HUES64 (cell line): ENCODE measurements at regions not wholly inside any gene's neighbourhood (a gene's known extent, or its start where the extent isn't known, plus 50 kb on each side); places are given as distances from the start of the nearest gene placed in this dataset.

Experiments used
- H3K27ac ChIP-seq: 2 replicates; pipeline ENCODE4 v1.7.0; 2013; ENCODE audit warnings: low read depth, low read length, inconsistent platforms
- H3K27me3 ChIP-seq: 2 replicates; pipeline ENCODE4 v1.6.1; 2013; ENCODE audit warnings: mild to moderate bottlenecking, low read length; ENCODE audit not compliant: insufficient read depth
- H3K36me3 ChIP-seq: 2 replicates; pipeline ENCODE4 v1.6.1; 2013; ENCODE audit warnings: mild to moderate bottlenecking, low read length; ENCODE audit not compliant: insufficient read depth
- H3K4me1 ChIP-seq: 2 replicates; pipeline ENCODE4 v1.6.1; 2013; ENCODE audit warnings: mild to moderate bottlenecking, low read length, moderate library complexity; ENCODE audit not compliant: insufficient read depth
- H3K4me3 ChIP-seq: 2 replicates; pipeline ENCODE4 v1.5.1; 2013; ENCODE audit warnings: mild to moderate bottlenecking, low read length, moderate library complexity
- H3K9ac ChIP-seq: 2 replicates; pipeline ENCODE4 v1.6.1; 2013; ENCODE audit warnings: mild to moderate bottlenecking, low read depth, low read length
- H3K9me3 ChIP-seq: 2 replicates; pipeline ENCODE4 v1.6.1; 2013; ENCODE audit warnings: low read depth, low read length; ENCODE audit not compliant: insufficient read depth
- WGBS: fragments of 150-250, 120-280 bp; methylation state at CpG from one replicate; pipeline ENCODE4 v1.1.7; 2013; ENCODE audit warnings: missing lambda C conversion rate; 5-methylcytosine and 5-hydroxymethylcytosine counted together

GRCh38 chr4:89400287-89401035, 92.9 kb upstream of the GPRIN3 start:
- peaks cover 4% of the 10 kb centered on the region; the same call in 1 of the 2 replicates for H3K4me1 ChIP-seq
- no peak overlapping the region for H3K4me3 ChIP-seq
- no peaks in the 10 kb centered on the region for H3K27me3 ChIP-seq
- no peaks in the 10 kb centered on the region for H3K36me3 ChIP-seq
- H3K9me3 ChIP-seq, result no peaks in the 10 kb centered on the region
- no peak overlapping the region for H3K9ac ChIP-seq
- H3K27ac ChIP-seq, result no peak overlapping the region
- WGBS, result 87% methylated on average over 6 of the region's 7 CpGs

- Histone ChIP-seq H3K4me3 (no peak overlapping the region), H3K4me1 (peaks cover 4% of the 10 kb centered on the region; the same call in 1 of the 2 replicates), H3K9ac (no peak overlapping the region), H3K36me3 (no peaks in the 10 kb centered on the region), H3K27me3 (no peaks in the 10 kb centered on the region), H3K9me3 (no peaks in the 10 kb centered on the region), H3K27ac (no peak overlapping the region)
These were observed 91.0 kb upstream of the GPRIN3 start for GRCh38 chr4:89398644-89399043.

GRCh38 chr4:89398146-89398545, 90.5 kb upstream of the GPRIN3 start:
- Histone ChIP-seq H3K4me3 (no peak overlapping the region), H3K9ac (no peak overlapping the region), H3K9me3 (no peaks in the 10 kb centered on the region), H3K27ac (no peak overlapping the region), H3K36me3 (no peaks in the 10 kb centered on the region), H3K4me1 (peaks cover 4% of the 10 kb centered on the region; the same call in 1 of the 2 replicates), H3K27me3 (no peaks in the 10 kb centered on the region)
- WGBS, result 90% methylated on average over 3 of the region's 4 CpGs

- no peak overlapping the region for H3K27ac ChIP-seq
- no peaks in the 10 kb centered on the region for H3K36me3 ChIP-seq
- H3K9ac ChIP-seq, result no peak overlapping the region
- no peak overlapping the region for H3K4me3 ChIP-seq
- no peaks in the 10 kb centered on the region for H3K27me3 ChIP-seq
- WGBS, result 90% methylated on average over 1 of the region's 1 CpG
- H3K9me3 ChIP-seq, result no peaks in the 10 kb centered on the region
- peaks cover 4% of the 10 kb centered on the region; the same call in 1 of the 2 replicates for H3K4me1 ChIP-seq
These were observed 89.8 kb upstream of the GPRIN3 start for GRCh38 chr4:89397441-89397840.

GRCh38 chr4:89382439-89382838, 74.8 kb upstream of the GPRIN3 start:
- H3K4me1 ChIP-seq, result no peaks in the 10 kb centered on the region
- H3K27ac ChIP-seq, result no peak overlapping the region
- no peak overlapping the region for H3K9ac ChIP-seq
- 80% methylated on average over 2 of the region's 2 CpGs for WGBS
- no peaks in the 10 kb centered on the region for H3K27me3 ChIP-seq
- no peaks in the 10 kb centered on the region for H3K36me3 ChIP-seq
- H3K4me3 ChIP-seq, result no peak overlapping the region
- H3K9me3 ChIP-seq, result no peaks in the 10 kb centered on the region

- no peaks in the 10 kb centered on the region for H3K9me3 ChIP-seq
- no peaks in the 10 kb centered on the region for H3K4me1 ChIP-seq
- 97% methylated on average over 1 of the region's 1 CpG for WGBS
- no peaks in the 10 kb centered on the region for H3K36me3 ChIP-seq
- H3K27ac ChIP-seq, result no peak overlapping the region
- H3K27me3 ChIP-seq, result no peaks in the 10 kb centered on the region
- H3K9ac ChIP-seq, result no peak overlapping the region
- H3K4me3 ChIP-seq, result no peak overlapping the region
These were observed 73.4 kb upstream of the GPRIN3 start for GRCh38 chr4:89380980-89381379.

GRCh38 chr4:89379511-89380044, 72.0 kb upstream of the GPRIN3 start:
- no peak overlapping the region for H3K4me3 ChIP-seq
- H3K9ac ChIP-seq, result no peak overlapping the region
- no peaks in the 10 kb centered on the region for H3K4me1 ChIP-seq
- 94% methylated on average over 1 of the region's 1 CpG for WGBS
- H3K27me3 ChIP-seq, result no peaks in the 10 kb centered on the region
- H3K27ac ChIP-seq, result no peak overlapping the region
- no peaks in the 10 kb centered on the region for H3K36me3 ChIP-seq
- no peaks in the 10 kb centered on the region for H3K9me3 ChIP-seq

- no peaks in the 10 kb centered on the region for H3K9me3 ChIP-seq
- WGBS, result 92% methylated on average over 4 of the region's 4 CpGs
- no peaks in the 10 kb centered on the region for H3K36me3 ChIP-seq
- H3K27ac ChIP-seq, result no peak overlapping the region
- H3K9ac ChIP-seq, result no peak overlapping the region
- no peak overlapping the region for H3K4me3 ChIP-seq
- H3K4me1 ChIP-seq, result no peaks in the 10 kb centered on the region
- H3K27me3 ChIP-seq, result no peaks in the 10 kb centered on the region
These were observed 65.8 kb upstream of the GPRIN3 start for GRCh38 chr4:89373394-89373793.

- Histone ChIP-seq H3K36me3 (no peaks in the 10 kb centered on the region), H3K9me3 (no peaks in the 10 kb centered on the region), H3K4me3 (no peak overlapping the region), H3K27me3 (no peaks in the 10 kb centered on the region), H3K9ac (no peak overlapping the region), H3K27ac (no peak overlapping the region), H3K4me1 (no peaks in the 10 kb centered on the region)
- WGBS, result 91% methylated on average over 3 of the region's 3 CpGs
These were observed 64.0 kb upstream of the GPRIN3 start for GRCh38 chr4:89371614-89372013.

- Histone ChIP-seq H3K27ac (no peak overlapping the region), H3K27me3 (no peaks in the 10 kb centered on the region), H3K36me3 (no peaks in the 10 kb centered on the region), H3K4me3 (no peak overlapping the region), H3K9ac (no peak overlapping the region), H3K4me1 (no peaks in the 10 kb centered on the region), H3K9me3 (no peaks in the 10 kb centered on the region)
- WGBS, result 90% methylated on average over 2 of the region's 2 CpGs
These were observed 62.0 kb upstream of the GPRIN3 start for GRCh38 chr4:89369581-89369980.

- Histone ChIP-seq H3K9me3 (no peaks in the 10 kb centered on the region), H3K36me3 (no peaks in the 10 kb centered on the region), H3K9ac (no peak overlapping the region), H3K4me3 (no peak overlapping the region), H3K27me3 (no peaks in the 10 kb centered on the region), H3K4me1 (no peaks in the 10 kb centered on the region), H3K27ac (no peak overlapping the region)
- 95% methylated on average over 2 of the region's 2 CpGs for WGBS
These were observed 61.3 kb upstream of the GPRIN3 start for GRCh38 chr4:89368861-89369260.
